OCI-LY7 (cell line): ENCODE measurements at regions not wholly inside any gene's neighbourhood (a gene's known extent, or its start where the extent isn't known, plus 50 kb on each side); places are given as distances from the start of the nearest gene placed in this dataset.

ENCODE experiments used
- BruUV-seq: library from RNA; stranded (reverse); fragments of 400-500 nt; replicated peaks from 2 replicates; lab custom pipeline; 2021; lab: Mats Ljungman, UMichigan
- CTCF ChIA-PET: fragments of 300-600 bp; sonication (Branson Sonifier 250); formaldehyde crosslinking; loops from one replicate; lab custom pipeline; 2022; ENCODE audit warnings: antibody characterized with exemption; ENCODE audit not compliant: unreplicated experiment; lab: Charles Lee
- POLR2A ChIA-PET: fragments of 300-600 bp; sonication (Branson Sonifier 250); formaldehyde crosslinking; loops from one replicate; lab custom pipeline; 2022; ENCODE audit warnings: antibody characterized with exemption; lab: Charles Lee
- DNase-seq: peaks from one replicate; pipeline ENCODE4 v3.0.0-alpha.2; 2015; ENCODE audit warnings: low spot score
- H2AFZ ChIP-seq: fragments of 200-600 bp; sonication (generic), shearing (Covaris generic); 2 replicates; pipeline ENCODE4 v1.6.1; 2014; ENCODE audit warnings: mild to moderate bottlenecking, antibody characterized with exemption, low read length, moderate library complexity
- H3K27ac ChIP-seq: fragments of 200-600 bp; sonication (generic); 2 replicates; pipeline ENCODE4 v1.5.1; 2014; ENCODE audit warnings: mixed run types, low read depth, mild to moderate bottlenecking, moderate library complexity, low read length, inconsistent platforms; ENCODE audit not compliant: poor library complexity, severe bottlenecking
- H3K36me3 ChIP-seq: fragments of 200-600 bp; sonication (generic); 2 replicates; pipeline ENCODE4 v1.6.1; 2014; ENCODE audit warnings: mild to moderate bottlenecking, antibody characterized with exemption, low read length, moderate library complexity, mixed read lengths; ENCODE audit not compliant: insufficient read depth
- H3K4me1 ChIP-seq: fragments of 200-600 bp; sonication (generic); 2 replicates; pipeline ENCODE4 v1.5.1; 2014; ENCODE audit warnings: mild to moderate bottlenecking, low read length; ENCODE audit not compliant: insufficient read depth, poor library complexity, severe bottlenecking
- H3K4me2 ChIP-seq: fragments of 200-600 bp; sonication (generic); 2 replicates; pipeline ENCODE4 v1.6.1; 2014; ENCODE audit warnings: mild to moderate bottlenecking, low read length
- H3K4me3 ChIP-seq: fragments of 200-600 bp; sonication (generic); 2 replicates; pipeline ENCODE4 v1.5.1; 2014; ENCODE audit warnings: mild to moderate bottlenecking, low read depth, low read length; ENCODE audit not compliant: poor library complexity, severe bottlenecking
- H3K79me2 ChIP-seq: fragments of 200-600 bp; sonication (generic); 2 replicates; pipeline ENCODE4 v1.6.1; 2016; ENCODE audit warnings: low read depth, mild to moderate bottlenecking, low read length, moderate library complexity, mixed read lengths; ENCODE audit not compliant: insufficient read depth
- H3K9me2 ChIP-seq: fragments of 200-600 bp; sonication (generic); 2 replicates; pipeline ENCODE4 v1.6.1; 2016; ENCODE audit warnings: mild to moderate bottlenecking, low read length, mixed read lengths; ENCODE audit not compliant: insufficient read depth
- H3K9me3 ChIP-seq: fragments of 200-600 bp; sonication (generic); 2 replicates; pipeline ENCODE4 v1.6.1; 2014; ENCODE audit warnings: mild to moderate bottlenecking, mixed run types, low read length, mixed read lengths
- H4K20me1 ChIP-seq: fragments of 200-600 bp; sonication (generic); 2 replicates; pipeline ENCODE4 v1.6.1; 2014; ENCODE audit warnings: mild to moderate bottlenecking, antibody characterized with exemption, low read length, moderate library complexity, mixed read lengths; ENCODE audit not compliant: insufficient read depth
- CTCF ChIP-seq: fragments of 200-600 bp; sonication (generic); conservative IDR thresholded peaks from 2 replicates; pipeline ENCODE4 v1.5.1; 2014; ENCODE audit warnings: mild to moderate bottlenecking, antibody characterized with exemption, low read length, moderate library complexity, mixed read lengths
- EZH2phosphoT487 ChIP-seq: fragments of 200-600 bp; sonication (generic); IDR thresholded peaks from 2 replicates; pipeline ENCODE4 v1.6.1; 2018; ENCODE audit warnings: low read depth, borderline replicate concordance, mild to moderate bottlenecking, mixed run types, antibody characterized with exemption, low read length, moderate library complexity, mixed read lengths
- intact Hi-C: fragments of 100-400 bp; cut with micrococcal nuclease; formaldehyde crosslinking; loops from one replicate; pipeline ENCODE4 v1.10.0; 2022; ENCODE audit not compliant: unreplicated experiment

- no peak for TF ChIP-seq CTCF
- no peak for TF ChIP-seq EZH2phosphoT487
- CTCF ChIA-PET, result no interaction called here
- no peak for DNase-seq
These were observed 228.1 kb upstream of the TNRC6C start for GRCh38 chr17:77730376-77730775.

GRCh38 chr17:77733576-77734296, 224.8 kb upstream of the TNRC6C start:
- ChIA-PET CTCF (no interaction called here), POLR2A (no interaction called here)
- no TSS peak for BruUV-seq
- Histone ChIP-seq H3K27ac (no peak overlapping the region), H3K9me2 (no peaks in the 10 kb centered on the region), H4K20me1 (no peaks in the 10 kb centered on the region), H3K36me3 (no peaks in the 10 kb centered on the region), H3K9me3 (peaks cover 20% of the 10 kb centered on the region), H3K4me1 (no peaks in the 10 kb centered on the region), H3K79me2 (no peaks in the 10 kb centered on the region), H3K4me2 (no peak overlapping the region), H3K4me3 (no peak overlapping the region), H2AFZ (no peak overlapping the region)
- intact Hi-C loops, result no loop called here
- no peak for DNase-seq
- TF ChIP-seq CTCF, result no peak

More at GRCh38 chr17:77730376-77730775, 228.1 kb upstream of the TNRC6C start:
- POLR2A ChIA-PET, result interaction anchor here (0.6 kb wide), 1 partner anchor 11 kb away, joined by 4 read pairs; no protein-coding TSS in a partner anchor
- Histone ChIP-seq H3K36me3 (no peaks in the 10 kb centered on the region), H3K4me3 (no peak overlapping the region), H3K4me1 (peaks cover 4% of the 10 kb centered on the region), H3K4me2 (no peak overlapping the region), H3K27ac (no peak overlapping the region), H3K9me3 (peaks cover 20% of the 10 kb centered on the region), H2AFZ (no peak overlapping the region), H3K9me2 (no peaks in the 10 kb centered on the region), H4K20me1 (no peaks in the 10 kb centered on the region), H3K79me2 (no peaks in the 10 kb centered on the region)
- intact Hi-C loops, result no loop called here
- BruUV-seq, result no TSS peak

GRCh38 chr17:77734371-77735080, 224.0 kb upstream of the TNRC6C start:
- CTCF ChIA-PET, result no interaction called here
- H3K27ac ChIP-seq, result no peak overlapping the region
- no peaks in the 10 kb centered on the region for H4K20me1 ChIP-seq
- no peaks in the 10 kb centered on the region for H3K9me2 ChIP-seq
- H3K4me1 ChIP-seq, result no peaks in the 10 kb centered on the region
- POLR2A ChIA-PET, result no interaction called here
- TF ChIP-seq CTCF (no peak), EZH2phosphoT487 (no peak)
- H3K4me3 ChIP-seq, result no peak overlapping the region
- H3K79me2 ChIP-seq, result no peaks in the 10 kb centered on the region
- no peak for DNase-seq
- peaks cover 20% of the 10 kb centered on the region for H3K9me3 ChIP-seq
- BruUV-seq, result no TSS peak
- no peaks in the 10 kb centered on the region for H3K36me3 ChIP-seq
- no peak overlapping the region for H3K4me2 ChIP-seq
- H2AFZ ChIP-seq, result no peak overlapping the region
- intact Hi-C loops, result no loop called here
